Lower leg skin (tissue), 4 donors: ENCODE measurements at regions not wholly inside any gene's neighbourhood (a gene's known extent, or its start where the extent isn't known, plus 50 kb on each side); places are given as distances from the start of the nearest gene placed in this dataset.

ENCODE experiments used
- DNase-seq, 2 donors: peaks; one replicate each; pipeline ENCODE4 v3.0.0-alpha.2; 2019; ENCODE audit warnings: low spot score in 2 of 2
- H3K4me3 ChIP-seq: fragments of 200-600 bp; sonication (generic); 2 replicates; pipeline ENCODE4 v1.5.1; 2017; ENCODE audit warnings: mild to moderate bottlenecking, low read depth; ENCODE audit not compliant: poor library complexity, severe bottlenecking
- CTCF ChIP-seq, 3 donors: fragments of 450-650 bp; IDR thresholded peaks; one replicate each; pipeline ENCODE4 v1.5.1; 2016; ENCODE audit warnings: antibody characterized with exemption in 3 of 3, mild to moderate bottlenecking in 3 of 3, moderate library complexity in 2 of 3
- POLR2A ChIP-seq, 2 donors: fragments of 450-650 bp; IDR thresholded peaks; one replicate each; pipeline ENCODE4 v1.6.1; 2016 to 2017; ENCODE audit warnings: antibody characterized with exemption in 2 of 2, mild to moderate bottlenecking in 1 of 2, moderate library complexity in 1 of 2
- WGBS, 2 donors: methylation state at CpG; one replicate each; pipeline ENCODE4 v1.1.5; 2018; 5-methylcytosine and 5-hydroxymethylcytosine counted together
- intact Hi-C: fragments of 100-400 bp; cut with DNase I; formaldehyde crosslinking; loops from one replicate; pipeline ENCODE4 v1.15.0; 2023; ENCODE audit warnings: low total_unique reads

GRCh38 chr10:2210088-2210487 is 472.8 kb upstream of the ADARB2 start:
- intact Hi-C loops: no loop called here
- H3K4me3 ChIP-seq: no peak overlapping the region
- 31 to 32% methylated on average over 7 of the region's 7 CpGs for WGBS, 2 donors
- DNase-seq: no peak
- TF ChIP-seq POLR2A (IDR thresholded peaks at IDR 0.05): no peak
- no peak for TF ChIP-seq CTCF (IDR thresholded peaks at IDR 0.05)

GRCh38 chr10:2208106-2208505 is 470.8 kb upstream of the ADARB2 start:
- TF ChIP-seq POLR2A (IDR thresholded peaks at IDR 0.05) (no peak), CTCF (IDR thresholded peaks at IDR 0.05) (no peak)

GRCh38 chr10:2207246-2207922 is 470.1 kb upstream of the ADARB2 start:
- WGBS, 2 donors: 92 to 93% methylated on average over 27 of the region's 27 CpGs
- no peak overlapping the region for H3K4me3 ChIP-seq
- TF ChIP-seq POLR2A (IDR thresholded peaks at IDR 0.05): no peak
- no peak for TF ChIP-seq CTCF (IDR thresholded peaks at IDR 0.05)
- intact Hi-C loops: no loop called here
- DNase-seq: no peak

More at GRCh38 chr10:2208106-2208505, 470.8 kb upstream of the ADARB2 start:
- DNase-seq: no peak
- WGBS, 2 donors: 80 to 87% methylated on average over 7 of the region's 7 CpGs
- intact Hi-C loops: no loop called here
- no peak overlapping the region for H3K4me3 ChIP-seq

GRCh38 chr10:2205406-2205805 is 468.1 kb upstream of the ADARB2 start:
- H3K4me3 ChIP-seq: no peak overlapping the region
- no peak for DNase-seq
- TF ChIP-seq POLR2A (IDR thresholded peaks at IDR 0.05) (no peak), CTCF (IDR thresholded peaks at IDR 0.05) (no peak)
- intact Hi-C loops: no loop called here
- WGBS, 2 donors: 24 to 43% methylated on average over 2 of the region's 2 CpGs

- TF ChIP-seq POLR2A (IDR thresholded peaks at IDR 0.05): no peak
- no peak for TF ChIP-seq CTCF (IDR thresholded peaks at IDR 0.05)
- H3K4me3 ChIP-seq: no peak overlapping the region
- WGBS, 2 donors: 51 to 54% methylated on average over 8 of the region's 8 CpGs
- no peak for DNase-seq
- intact Hi-C loops: no loop called here
Measured at GRCh38 chr10:2202401-2202800, 465.1 kb upstream of the ADARB2 start.

GRCh38 chr10:2201534-2202099 is 464.3 kb upstream of the ADARB2 start:
- WGBS, 2 donors: 86 to 92% methylated on average over 6 of the region's 6 CpGs
- intact Hi-C loops: no loop called here
- TF ChIP-seq POLR2A (IDR thresholded peaks at IDR 0.05): no peak
- no peak for TF ChIP-seq CTCF (IDR thresholded peaks at IDR 0.05)
- no peak overlapping the region for H3K4me3 ChIP-seq
- no peak for DNase-seq
